Activated CD4-positive, alpha-beta memory T cell treated with anti-CD3 and anti-CD28 coated beads, Interleukin-2, amount 10 ng/mL, durations not matched to agents 7 days and 5 days (primary cell): ENCODE measurements at regions not wholly inside any gene's neighbourhood (a gene's known extent, or its start where the extent isn't known, plus 50 kb on each side); places are given as distances from the start of the nearest gene placed in this dataset.
"Not testable (repeated sequence)": the region's sequence is repeated elsewhere in the genome, so short reads cannot be mapped to it uniquely, and the experiment has no call there.

ENCODE experiments used
- CTCF ChIA-PET: fragments of 350-600 bp; sonication (Branson Sonifier 250); formaldehyde crosslinking; loops from one replicate; lab custom pipeline; 2021; ENCODE audit warnings: antibody characterized with exemption, inconsistent platforms; lab: Charles Lee
- POLR2A ChIA-PET: fragments of 350-600 bp; sonication (Branson Sonifier 250); formaldehyde crosslinking; loops from one replicate; lab custom pipeline; 2021; ENCODE audit warnings: antibody characterized with exemption; lab: Charles Lee
- DNase-seq: peaks from one replicate; pipeline ENCODE4 v3.0.0-alpha.2; 2020
- H3K27ac Mint-ChIP-seq: one replicate; pipeline ENCODE4 v1.8.0; 2021; ENCODE audit warnings: mild to moderate bottlenecking, mixed read lengths
- H3K27me3 Mint-ChIP-seq: one replicate; pipeline ENCODE4 v1.8.0; 2021; ENCODE audit warnings: mixed read lengths
- H3K36me3 Mint-ChIP-seq: one replicate; pipeline ENCODE4 v1.8.0; 2021; ENCODE audit warnings: low read depth, mixed read lengths
- H3K4me1 Mint-ChIP-seq: one replicate; pipeline ENCODE4 v1.8.0; 2021; ENCODE audit warnings: mixed read lengths
- H3K4me3 Mint-ChIP-seq: one replicate; pipeline ENCODE4 v1.8.0; 2021; ENCODE audit warnings: mild to moderate bottlenecking, mixed read lengths
- H3K9me3 Mint-ChIP-seq: one replicate; pipeline ENCODE4 v1.8.0; 2021; ENCODE audit warnings: mixed read lengths

DNA sequence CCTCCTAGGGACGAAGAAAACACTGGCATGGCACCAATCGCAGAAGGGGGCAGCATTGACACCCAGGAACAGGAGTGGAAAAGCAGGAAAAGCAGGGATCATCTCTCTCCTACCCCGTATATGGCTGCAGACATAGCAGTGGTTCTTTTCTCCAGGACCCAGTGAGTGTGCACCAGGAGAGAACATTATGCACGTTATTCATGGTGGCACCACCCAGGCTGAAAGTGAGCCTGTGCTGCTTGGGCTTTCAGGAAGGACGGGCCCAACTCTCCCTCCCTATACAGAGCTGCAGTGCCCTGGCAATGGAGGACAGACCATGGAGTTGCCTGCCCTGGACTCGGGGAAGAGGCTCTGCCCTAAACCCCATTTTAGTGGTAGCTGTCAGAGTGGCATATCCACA, 69.0 kb upstream of the FCGR1A start:
- H3K27me3 Mint-ChIP-seq, CTCF ChIA-PET, POLR2A ChIA-PET, H3K4me1 Mint-ChIP-seq, DNase-seq, H3K27ac Mint-ChIP-seq, H3K9me3 Mint-ChIP-seq, H3K4me3 Mint-ChIP-seq, H3K36me3 Mint-ChIP-seq: not testable (repeated sequence)

DNA sequence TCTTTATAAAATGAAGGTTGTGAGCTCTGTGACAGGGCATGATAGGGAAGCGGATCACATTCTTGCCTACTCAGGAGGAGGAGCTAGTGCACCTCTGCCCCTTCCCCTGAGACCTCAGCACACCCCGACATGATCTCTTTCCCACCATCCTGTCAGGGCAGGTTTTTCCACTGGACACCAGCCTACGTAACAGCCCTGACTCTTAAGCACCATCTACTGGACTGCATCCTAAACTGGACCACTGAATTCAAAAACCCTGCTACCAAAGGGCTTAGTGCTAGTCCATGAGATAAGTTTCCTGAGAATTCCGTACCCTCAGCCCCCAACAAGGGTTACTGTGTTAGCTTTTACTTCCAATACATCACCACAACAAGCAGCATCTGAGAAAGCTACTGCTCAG, 68.5 kb upstream of the FCGR1A start:
- H3K27ac Mint-ChIP-seq, POLR2A ChIA-PET, H3K4me1 Mint-ChIP-seq, H3K4me3 Mint-ChIP-seq, H3K27me3 Mint-ChIP-seq, CTCF ChIA-PET, DNase-seq, H3K9me3 Mint-ChIP-seq, H3K36me3 Mint-ChIP-seq: not testable (repeated sequence)

DNA sequence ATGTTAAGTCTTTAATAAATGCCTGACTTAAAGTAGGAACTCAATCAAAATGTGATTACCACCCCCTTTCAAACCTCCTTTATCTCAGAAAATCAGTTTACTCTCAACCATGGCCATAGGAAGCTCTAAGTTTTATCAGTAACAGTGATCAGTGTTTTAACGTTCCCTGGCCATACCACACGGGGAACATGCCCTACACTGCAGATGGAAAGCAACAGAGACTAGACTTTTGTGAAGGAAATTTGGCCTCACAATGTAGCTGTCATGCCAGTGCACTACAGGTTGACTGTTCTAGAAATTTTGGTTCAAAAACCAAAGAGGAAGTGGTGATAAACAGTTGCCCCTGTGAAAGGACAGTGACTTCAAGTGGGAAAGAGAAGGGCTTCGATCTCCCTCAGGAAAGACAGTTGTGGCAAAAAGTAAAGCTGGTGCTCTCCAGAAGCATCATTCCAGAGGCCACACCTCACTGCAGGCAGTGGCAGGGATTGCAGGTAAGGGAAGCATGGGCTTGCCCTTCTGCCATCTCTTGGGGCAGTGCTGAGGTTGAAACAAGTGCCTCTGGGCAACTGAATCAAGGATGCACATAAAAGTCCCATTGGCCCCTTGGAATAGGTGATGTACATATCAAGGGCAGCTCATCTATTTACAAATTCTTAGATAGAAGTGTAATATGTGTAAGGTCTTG, 57.7 kb upstream of the FCGR1A start:
- DNase-seq, H3K9me3 Mint-ChIP-seq, H3K4me3 Mint-ChIP-seq, H3K27ac Mint-ChIP-seq, H3K36me3 Mint-ChIP-seq, H3K27me3 Mint-ChIP-seq, CTCF ChIA-PET, H3K4me1 Mint-ChIP-seq, POLR2A ChIA-PET: not testable (repeated sequence)

- POLR2A ChIA-PET, H3K27me3 Mint-ChIP-seq, H3K9me3 Mint-ChIP-seq: not testable (repeated sequence)
These were observed 55.8 kb upstream of the FCGR1A start for GRCh38 chr1:149726688-149727087.

DNA sequence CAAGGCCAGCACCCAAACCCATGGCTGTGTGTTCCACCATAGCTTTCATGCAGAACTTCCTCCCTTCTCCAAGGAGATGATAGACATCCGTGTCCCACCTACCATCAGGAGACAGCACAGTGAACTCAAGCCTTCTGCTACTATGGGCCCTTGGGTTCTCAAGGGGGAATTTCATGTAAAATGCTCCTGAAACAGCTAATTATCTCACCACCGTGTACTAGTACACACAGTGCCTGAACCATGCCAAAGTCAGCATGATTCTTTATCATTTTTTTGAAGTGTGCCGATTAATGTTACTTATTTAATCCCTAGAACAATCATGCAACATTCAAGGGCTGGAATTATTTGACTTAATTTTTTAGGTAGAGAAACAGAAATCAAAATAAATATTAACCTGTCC, 53.9 kb upstream of the FCGR1A start:
- H3K27me3 Mint-ChIP-seq, H3K4me1 Mint-ChIP-seq, CTCF ChIA-PET, DNase-seq, H3K4me3 Mint-ChIP-seq, H3K27ac Mint-ChIP-seq, H3K9me3 Mint-ChIP-seq, POLR2A ChIA-PET, H3K36me3 Mint-ChIP-seq: not testable (repeated sequence)

More at GRCh38 chr1:149726688-149727087, 55.8 kb upstream of the FCGR1A start:
- CTCF ChIA-PET, H3K4me1 Mint-ChIP-seq, DNase-seq, H3K4me3 Mint-ChIP-seq, H3K27ac Mint-ChIP-seq, H3K36me3 Mint-ChIP-seq: not testable (repeated sequence)
